ENCODE measurements at regions not wholly inside any gene's neighbourhood (a gene's known extent, or its start where the extent isn't known, plus 50 kb on each side); places are given as distances from the start of the nearest gene placed in this dataset.

- in situ Hi-C loops (cut with HindIII; ENCODE audit: low sequenced_read_pairs): no loop called here
- H3K4me3 ChIP-seq (ENCODE audit: low read depth, low read length): no peak overlapping the region
- no peak for DNase-seq (ENCODE audit: low read depth)
- TF ChIP-seq, protein P1, sequence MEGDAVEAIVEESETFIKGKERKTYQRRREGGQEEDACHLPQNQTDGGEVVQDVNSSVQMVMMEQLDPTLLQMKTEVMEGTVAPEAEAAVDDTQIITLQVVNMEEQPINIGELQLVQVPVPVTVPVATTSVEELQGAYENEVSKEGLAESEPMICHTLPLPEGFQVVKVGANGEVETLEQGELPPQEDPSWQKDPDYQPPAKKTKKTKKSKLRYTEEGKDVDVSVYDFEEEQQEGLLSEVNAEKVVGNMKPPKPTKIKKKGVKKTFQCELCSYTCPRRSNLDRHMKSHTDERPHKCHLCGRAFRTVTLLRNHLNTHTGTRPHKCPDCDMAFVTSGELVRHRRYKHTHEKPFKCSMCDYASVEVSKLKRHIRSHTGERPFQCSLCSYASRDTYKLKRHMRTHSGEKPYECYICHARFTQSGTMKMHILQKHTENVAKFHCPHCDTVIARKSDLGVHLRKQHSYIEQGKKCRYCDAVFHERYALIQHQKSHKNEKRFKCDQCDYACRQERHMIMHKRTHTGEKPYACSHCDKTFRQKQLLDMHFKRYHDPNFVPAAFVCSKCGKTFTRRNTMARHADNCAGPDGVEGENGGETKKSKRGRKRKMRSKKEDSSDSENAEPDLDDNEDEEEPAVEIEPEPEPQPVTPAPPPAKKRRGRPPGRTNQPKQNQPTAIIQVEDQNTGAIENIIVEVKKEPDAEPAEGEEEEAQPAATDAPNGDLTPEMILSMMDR (IDR thresholded peaks at IDR 0.05; ENCODE audit: low read depth, low read length, missing control alignments): no peak
Measured at GRCh38 chr5:124671193-124671592, 75.2 kb downstream of the ZNF608 start.

DNA sequence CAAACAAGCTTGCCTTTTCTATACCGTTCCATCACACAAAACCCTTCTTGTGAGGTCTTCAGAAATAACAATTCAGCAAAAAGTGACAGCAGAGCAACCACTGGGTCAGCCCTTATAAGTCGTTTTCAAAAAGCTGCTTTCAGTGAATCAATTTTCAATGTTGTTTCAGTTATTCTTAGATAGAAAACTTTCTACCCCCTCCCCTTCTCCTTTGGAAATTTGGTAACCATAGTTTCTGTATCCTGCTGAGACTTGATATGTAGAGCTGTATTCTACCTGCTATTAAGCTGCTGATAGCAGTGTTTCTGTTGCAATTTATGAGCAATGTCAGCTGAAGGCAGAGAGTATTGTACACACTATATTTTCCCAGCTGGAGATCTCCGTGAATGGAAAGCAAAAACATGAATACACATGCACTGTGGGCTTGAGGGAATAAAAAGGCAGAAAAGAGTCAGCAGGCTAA, 75.7 kb downstream of the ZNF608 start:
- in situ Hi-C loops (cut with HindIII; ENCODE audit: low sequenced_read_pairs): no loop called here
- H3K4me3 ChIP-seq (ENCODE audit: low read depth, low read length): no peak overlapping the region
- DNase-seq (ENCODE audit: low read depth): no peak
- TF ChIP-seq, protein P1 (IDR thresholded peaks at IDR 0.05; ENCODE audit: low read depth, low read length, missing control alignments): no peak

DNA sequence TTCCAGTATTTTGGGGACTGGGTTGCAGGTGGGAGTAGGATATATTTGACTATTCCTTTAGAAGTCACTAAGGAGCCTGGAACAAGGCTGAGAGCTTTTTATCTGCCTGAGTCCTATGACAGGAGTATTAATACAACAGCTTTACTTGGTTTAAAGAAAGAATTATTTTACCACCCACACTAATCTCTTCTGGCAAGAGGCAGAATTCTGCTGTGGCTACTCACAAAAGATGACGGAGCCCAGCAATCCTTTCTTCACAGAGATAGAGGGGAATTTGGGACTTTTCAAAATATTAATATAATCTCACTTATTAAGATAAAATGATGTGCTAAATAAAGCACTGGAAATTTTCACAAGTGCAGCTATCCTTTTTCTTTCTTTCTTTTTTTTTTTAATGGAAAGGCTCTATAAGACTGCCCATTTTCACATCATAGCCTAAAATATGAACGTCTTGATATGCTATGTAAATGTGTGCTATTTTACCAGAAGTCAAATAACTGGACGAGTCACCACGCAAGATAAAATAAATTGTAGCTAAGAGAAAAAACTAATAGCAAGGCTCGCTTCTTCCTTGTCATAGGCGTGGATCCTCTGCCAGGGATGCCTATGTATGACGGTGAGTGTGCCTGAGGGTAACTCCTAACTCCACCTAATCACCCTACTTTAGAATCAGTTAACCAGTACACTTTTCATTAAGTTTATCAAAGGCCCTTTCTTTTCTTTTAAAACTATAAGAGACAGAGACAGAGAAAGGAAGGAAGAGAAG, 76.3 kb downstream of the ZNF608 start:
- H3K4me3 ChIP-seq (ENCODE audit: low read depth, low read length): no peak overlapping the region
- in situ Hi-C loops (cut with HindIII; ENCODE audit: low sequenced_read_pairs): no loop called here
- TF ChIP-seq, protein P1 (IDR thresholded peaks at IDR 0.05; ENCODE audit: low read depth, low read length, missing control alignments): no peak
- DNase-seq (ENCODE audit: low read depth): no peak

- TF ChIP-seq, protein P1 (IDR thresholded peaks at IDR 0.05; ENCODE audit: low read depth, low read length, missing control alignments): no peak
- in situ Hi-C loops (cut with HindIII; ENCODE audit: low sequenced_read_pairs): no loop called here
- no peak for DNase-seq (ENCODE audit: low read depth)
- H3K4me3 ChIP-seq (ENCODE audit: low read depth, low read length): no peak overlapping the region
Measured at GRCh38 chr5:124669300-124669648, 77.2 kb downstream of the ZNF608 start.

DNA sequence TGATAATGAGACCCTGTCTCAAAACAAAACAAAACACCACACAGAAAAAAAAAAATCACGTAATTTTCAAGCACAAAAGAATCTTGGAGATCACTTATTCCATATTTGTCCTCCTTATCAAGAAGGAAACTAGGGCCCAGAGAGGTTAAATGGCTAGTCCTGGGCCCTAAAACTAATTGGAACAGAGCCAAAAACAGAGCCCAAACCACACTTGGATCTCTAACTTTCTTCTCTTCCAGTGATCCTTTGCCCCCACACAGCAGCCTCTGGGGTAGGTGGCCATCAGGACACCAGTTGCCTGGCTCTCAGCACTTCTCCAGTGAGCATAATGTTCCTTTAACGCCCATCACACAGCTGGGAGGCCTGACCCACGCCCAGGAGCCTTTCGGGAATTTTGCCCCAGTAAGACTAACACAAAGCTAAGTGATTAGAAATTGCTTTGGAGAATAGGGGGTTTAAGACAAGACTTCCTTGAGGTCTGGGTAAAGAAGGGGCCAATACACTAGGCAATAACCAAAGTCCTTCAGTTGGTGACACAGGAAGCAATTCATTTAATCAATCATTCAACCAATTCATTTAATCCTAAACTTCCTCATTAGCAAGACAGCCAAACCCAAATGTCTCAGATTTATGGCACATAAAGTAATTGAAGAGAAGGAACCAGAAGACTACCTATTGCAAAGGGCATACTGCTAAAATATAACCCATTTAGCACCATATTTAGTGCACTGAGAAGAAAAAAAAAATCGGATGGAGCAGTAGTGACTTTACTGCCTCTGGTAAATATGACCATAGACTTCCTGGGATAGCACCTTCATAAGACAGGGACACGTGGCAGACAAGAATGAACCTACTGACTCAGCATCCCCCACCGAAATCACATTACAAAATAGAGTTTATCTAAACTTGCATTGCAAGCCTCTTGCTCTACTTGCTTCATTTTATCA, 77.8 kb downstream of the ZNF608 start:
- TF ChIP-seq, protein P1 (IDR thresholded peaks at IDR 0.05; ENCODE audit: low read depth, low read length, missing control alignments): no peak
- in situ Hi-C loops (cut with HindIII; ENCODE audit: low sequenced_read_pairs): no loop called here
- no peak overlapping the region for H3K4me3 ChIP-seq (ENCODE audit: low read depth, low read length)
- no peak for DNase-seq (ENCODE audit: low read depth)

GRCh38 chr5:124665625-124666024, 80.8 kb downstream of the ZNF608 start:
- DNase-seq (ENCODE audit: low read depth): no peak
- TF ChIP-seq, protein P1 (IDR thresholded peaks at IDR 0.05; ENCODE audit: low read depth, low read length, missing control alignments): no peak
- in situ Hi-C loops (cut with HindIII; ENCODE audit: low sequenced_read_pairs): no loop called here
- H3K4me3 ChIP-seq (ENCODE audit: low read depth, low read length): no peak overlapping the region
